Lung (tissue), 11 donors: ENCODE measurements at regions not wholly inside any gene's neighbourhood (a gene's known extent, or its start where the extent isn't known, plus 50 kb on each side); places are given as distances from the start of the nearest gene placed in this dataset.

ENCODE experiments used
- ATAC-seq: fragments of 200-7000 bp; cut with Tn5 transposase; one replicate; pipeline ENCODE4 v1.9.1; 2020; ENCODE audit warnings: moderate number of reproducible peaks; ENCODE audit not compliant: insufficient read depth, low FRiP score
- DNase-seq, 3 donors: peaks; one replicate each; pipeline ENCODE4 v3.0.0-alpha.2; 2013 to 2017
- H3K27ac ChIP-seq, 2 donors: one replicate each; pipeline ENCODE4 v1.5.1; 2013; ENCODE audit warnings: mild to moderate bottlenecking in 2 of 2, moderate library complexity in 2 of 2, control low read depth in 1 of 2, inconsistent platforms in 1 of 2, low read depth in 1 of 2, low read length in 1 of 2
- H3K27me3 ChIP-seq, 3 donors: one replicate each; pipeline ENCODE4 v1.5.1; 2013; ENCODE audit warnings: low read length in 2 of 3; ENCODE audit not compliant: control insufficient read depth in 3 of 3, insufficient read depth in 3 of 3
- H3K36me3 ChIP-seq, 4 donors: one replicate each; pipeline ENCODE4 v1.5.1; 2013; ENCODE audit warnings: low read length in 4 of 4, mild to moderate bottlenecking in 1 of 4, moderate library complexity in 1 of 4; ENCODE audit not compliant: control insufficient read depth in 4 of 4, insufficient read depth in 4 of 4
- H3K4me1 ChIP-seq, 5 donors: one replicate each; pipeline ENCODE4 v1.5.1; 2013; ENCODE audit warnings: low read length in 5 of 5, mild to moderate bottlenecking in 2 of 5, moderate library complexity in 1 of 5; ENCODE audit not compliant: control insufficient read depth in 5 of 5, insufficient read depth in 5 of 5
- H3K4me3 ChIP-seq: one replicate; pipeline ENCODE4 v1.5.1; 2013; ENCODE audit warnings: mild to moderate bottlenecking, control low read depth, moderate library complexity
- H3K9ac ChIP-seq, 2 donors: one replicate each; pipeline ENCODE4 v1.5.1; 2013; ENCODE audit warnings: low read length in 2 of 2, control low read depth in 1 of 2; ENCODE audit not compliant: insufficient read depth in 1 of 2
- H3K9me3 ChIP-seq, 4 donors: one replicate each; pipeline ENCODE4 v1.5.1; 2013; ENCODE audit warnings: low read length in 3 of 4, mild to moderate bottlenecking in 1 of 4, moderate library complexity in 1 of 4; ENCODE audit not compliant: control insufficient read depth in 4 of 4, insufficient read depth in 3 of 4
- WGBS, 2 donors: extraction: QIAGEN DNeasy Blood & Tissue Kit; methylation state at CpG; one replicate each; pipeline ENCODE4 v1.1.7; 2013; 5-methylcytosine and 5-hydroxymethylcytosine counted together
- TF ChIP-seq, protein P1 (sequence below): IDR thresholded peaks from 2 replicates; pipeline ENCODE4 v1.5.1; 2012; ENCODE audit warnings: mild to moderate bottlenecking; ENCODE audit errors: control extremely low read depth, extremely low read depth
- donor health status: control.
- donor health status: control.
- donor health status: Bipolar disorder and iron deficiency.
- donor health status: healthy.
- donor health status: DM: yes; HTN: yes; CAD: no.

DNA sequence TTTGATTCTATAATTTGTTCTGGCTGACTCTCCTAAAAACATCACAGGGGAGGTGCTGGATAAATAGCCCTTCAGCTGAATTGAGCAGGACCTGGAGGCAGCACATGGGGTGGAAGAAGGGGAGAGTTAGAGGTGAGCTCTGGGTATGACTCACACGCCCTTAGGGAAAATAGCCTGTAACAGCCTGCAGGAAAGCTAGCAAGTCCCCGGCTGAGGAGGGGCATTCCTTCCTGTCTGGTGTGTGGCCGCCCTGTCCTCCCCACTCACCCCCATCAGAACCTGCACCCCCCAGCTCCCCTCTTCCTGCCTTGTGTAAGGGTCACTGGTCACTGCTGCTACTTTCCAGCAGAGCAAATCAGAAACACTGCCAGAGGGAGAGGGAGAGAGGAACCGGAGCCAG is 187.4 kb downstream of the C16orf95 start:
- ATAC-seq (no peak), DNase-seq (no peak)
- no peak overlapping the region for H3K9ac ChIP-seq
- H3K4me3 ChIP-seq = no peak overlapping the region
- peaks cover 0 to 32% (median 9%) of the 10 kb centered on the region in 5 donors for H3K4me1 ChIP-seq
- WGBS, 2 donors = 75 to 91% methylated on average over 4 of the region's 4 CpGs
- peaks cover 0 to 3% (median 0%) of the 10 kb centered on the region in 3 donors for H3K27me3 ChIP-seq
- peaks cover 0 to 2% (median 0%) of the 10 kb centered on the region in 4 donors for H3K36me3 ChIP-seq
- H3K27ac ChIP-seq = no peak overlapping the region
- TF ChIP-seq, protein P1, sequence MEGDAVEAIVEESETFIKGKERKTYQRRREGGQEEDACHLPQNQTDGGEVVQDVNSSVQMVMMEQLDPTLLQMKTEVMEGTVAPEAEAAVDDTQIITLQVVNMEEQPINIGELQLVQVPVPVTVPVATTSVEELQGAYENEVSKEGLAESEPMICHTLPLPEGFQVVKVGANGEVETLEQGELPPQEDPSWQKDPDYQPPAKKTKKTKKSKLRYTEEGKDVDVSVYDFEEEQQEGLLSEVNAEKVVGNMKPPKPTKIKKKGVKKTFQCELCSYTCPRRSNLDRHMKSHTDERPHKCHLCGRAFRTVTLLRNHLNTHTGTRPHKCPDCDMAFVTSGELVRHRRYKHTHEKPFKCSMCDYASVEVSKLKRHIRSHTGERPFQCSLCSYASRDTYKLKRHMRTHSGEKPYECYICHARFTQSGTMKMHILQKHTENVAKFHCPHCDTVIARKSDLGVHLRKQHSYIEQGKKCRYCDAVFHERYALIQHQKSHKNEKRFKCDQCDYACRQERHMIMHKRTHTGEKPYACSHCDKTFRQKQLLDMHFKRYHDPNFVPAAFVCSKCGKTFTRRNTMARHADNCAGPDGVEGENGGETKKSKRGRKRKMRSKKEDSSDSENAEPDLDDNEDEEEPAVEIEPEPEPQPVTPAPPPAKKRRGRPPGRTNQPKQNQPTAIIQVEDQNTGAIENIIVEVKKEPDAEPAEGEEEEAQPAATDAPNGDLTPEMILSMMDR = no peak
- peaks cover 0 to 19% (median 2%) of the 10 kb centered on the region in 4 donors for H3K9me3 ChIP-seq

DNA sequence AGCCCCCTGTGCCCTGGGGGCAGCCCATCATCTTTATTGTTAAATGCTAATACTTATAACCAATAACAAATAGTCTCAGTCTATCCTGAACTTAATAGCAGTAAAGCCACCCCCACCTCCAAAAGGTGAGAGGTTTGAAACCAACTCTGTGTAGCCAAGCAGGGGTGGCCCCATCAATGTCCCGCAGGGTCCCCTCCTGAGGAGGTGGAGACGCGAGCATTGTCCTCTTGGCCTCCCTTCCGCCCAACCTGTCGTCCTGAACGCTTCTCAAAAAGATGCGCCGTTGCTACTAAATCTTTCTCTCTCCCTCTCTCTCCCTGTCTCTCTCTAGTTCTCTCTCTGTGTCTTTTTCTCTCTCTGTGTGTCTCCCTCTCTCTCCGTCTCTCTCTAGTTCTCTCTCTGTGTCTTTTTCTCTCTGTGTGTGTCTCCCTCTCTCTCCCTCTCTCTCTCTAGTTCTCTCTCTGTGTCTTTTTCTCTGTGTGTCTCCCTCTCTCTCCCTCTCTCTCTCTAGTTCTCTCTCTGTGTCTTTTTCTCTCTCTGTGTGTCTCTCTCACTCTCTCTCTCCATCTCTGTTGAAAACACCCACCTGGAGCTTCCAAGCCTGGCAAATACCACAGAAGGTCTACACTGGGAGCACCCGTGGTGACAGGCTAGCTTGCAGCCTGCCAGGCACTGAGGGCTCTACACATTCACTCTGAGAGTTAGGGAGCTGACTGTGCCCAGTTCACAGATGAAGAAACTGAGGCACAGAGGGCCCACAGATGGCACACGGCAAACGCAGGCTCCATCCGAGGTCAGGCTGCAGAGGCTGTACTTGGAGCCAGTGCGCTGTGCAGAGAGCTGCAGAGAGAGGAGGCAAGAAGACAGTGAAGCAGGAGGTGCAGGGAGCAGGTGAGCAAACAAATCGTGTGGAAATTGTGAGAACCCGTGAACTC is 185.9 kb downstream of the C16orf95 start:
- TF ChIP-seq, protein P1 = no peak
- DNase-seq = no peak

DNA sequence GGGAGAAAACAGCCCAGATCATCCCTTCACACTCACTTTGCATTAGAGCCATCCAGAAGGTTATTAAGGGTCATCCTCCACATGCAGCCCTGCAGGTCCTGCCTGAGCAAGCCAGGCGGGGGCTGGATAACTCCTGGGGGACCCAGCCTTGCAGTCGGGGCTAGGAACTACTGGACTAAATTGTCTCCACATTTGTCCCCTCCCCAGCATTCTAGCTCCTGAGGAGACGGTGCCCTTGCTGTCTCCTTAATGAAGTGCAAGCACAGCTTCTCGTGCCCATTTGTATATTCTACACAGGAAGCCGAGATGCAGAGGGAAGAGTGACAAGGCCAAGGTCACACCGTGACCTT is 185.2 kb downstream of the C16orf95 start:
- TF ChIP-seq, protein P1 = no peak
- Histone ChIP-seq H3K27me3 (no peaks in the 10 kb centered on the region), H3K9me3 (peaks cover 0 to 19% (median 2%) of the 10 kb centered on the region in 4 donors), H3K4me3 (no peak overlapping the region), H3K36me3 (no peaks in the 10 kb centered on the region), H3K4me1 (peaks cover 0 to 14% (median 0%) of the 10 kb centered on the region in 5 donors), H3K27ac (no peak overlapping the region), H3K9ac (no peak overlapping the region)
- WGBS, 2 donors = 75 to 80% methylated on average over 6 of the region's 6 CpGs
- DNase-seq (no peak), ATAC-seq (no peak)

More for the DNA sequence above, 185.9 kb downstream of the C16orf95 start:
- no peaks in the 10 kb centered on the region for H3K27me3 ChIP-seq
- H3K27ac ChIP-seq = no peak overlapping the region
- H3K4me3 ChIP-seq = no peak overlapping the region
- 82 to 85% methylated on average over 16 of the region's 16 CpGs for WGBS, 2 donors
- H3K36me3 ChIP-seq = no peaks in the 10 kb centered on the region
- no peak for ATAC-seq
- no peak overlapping the region for H3K9ac ChIP-seq
- peaks cover 0 to 19% (median 2%) of the 10 kb centered on the region in 4 donors for H3K9me3 ChIP-seq
- peaks cover 0 to 20% (median 4%) of the 10 kb centered on the region in 5 donors for H3K4me1 ChIP-seq
